Activated CD4-positive, alpha-beta T cell treated with anti-CD3 and anti-CD28 coated beads, Interleukin-2, amount 10 ng/mL, durations not matched to agents 24 days and 14 days (primary cell): ENCODE measurements at regions not wholly inside any gene's neighbourhood (a gene's known extent, or its start where the extent isn't known, plus 50 kb on each side); places are given as distances from the start of the nearest gene placed in this dataset.

Source experiments
- DNase-seq: peaks from one replicate; pipeline ENCODE4 v3.0.0; 2022
- H3K27ac Mint-ChIP-seq: one replicate; pipeline ENCODE4 v1.8.0; 2022; ENCODE audit warnings: mild to moderate bottlenecking, mixed read lengths
- H3K27me3 Mint-ChIP-seq: one replicate; pipeline ENCODE4 v1.8.0; 2022; ENCODE audit warnings: mixed read lengths
- H3K36me3 Mint-ChIP-seq: one replicate; pipeline ENCODE4 v1.8.0; 2022; ENCODE audit warnings: low read depth, mild to moderate bottlenecking, mixed read lengths
- H3K4me1 Mint-ChIP-seq: one replicate; pipeline ENCODE4 v1.8.0; 2021; ENCODE audit warnings: mixed read lengths
- H3K4me3 Mint-ChIP-seq: one replicate; pipeline ENCODE4 v1.8.0; 2022; ENCODE audit warnings: mild to moderate bottlenecking, moderate library complexity, mixed read lengths
- H3K9me3 Mint-ChIP-seq: one replicate; pipeline ENCODE4 v1.8.0; 2021; ENCODE audit warnings: mixed read lengths
- intact Hi-C: fragments of 100-400 bp; cut with micrococcal nuclease; formaldehyde crosslinking; loops from one replicate; pipeline ENCODE4 v1.15.1; 2023

DNA sequence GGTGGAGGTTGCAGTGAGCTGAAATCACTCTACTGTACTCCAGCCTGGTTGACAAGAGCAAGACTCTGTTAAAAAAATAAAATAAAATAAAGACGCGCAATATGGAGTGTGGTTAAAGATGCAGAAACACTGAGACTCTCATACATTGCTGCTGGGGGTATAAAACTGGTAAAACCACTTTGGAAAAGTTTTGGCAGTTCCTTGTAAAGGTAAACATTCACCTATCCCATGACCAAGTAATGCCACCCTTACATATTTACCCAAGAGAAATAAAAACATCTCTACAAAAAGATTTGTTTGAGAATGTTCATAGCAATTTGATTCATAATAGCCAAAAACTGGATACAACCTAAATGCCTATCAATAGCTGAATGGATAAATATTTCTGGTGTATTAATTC lies 398.5 kb downstream of the PDCD6IP start:
- H3K9me3 Mint-ChIP-seq, result no peaks in the 10 kb centered on the region
- no peak overlapping the region for H3K4me3 Mint-ChIP-seq
- intact Hi-C loops, result no loop called here
- no peaks in the 10 kb centered on the region for H3K4me1 Mint-ChIP-seq
- no peak overlapping the region for H3K27ac Mint-ChIP-seq
- H3K36me3 Mint-ChIP-seq, result no peaks in the 10 kb centered on the region
- H3K27me3 Mint-ChIP-seq, result no peaks in the 10 kb centered on the region
- DNase-seq, result no peak

- Mint-ChIP-seq H3K27me3 (no peaks in the 10 kb centered on the region), H3K4me1 (no peaks in the 10 kb centered on the region), H3K4me3 (no peak overlapping the region), H3K36me3 (no peaks in the 10 kb centered on the region), H3K9me3 (no peaks in the 10 kb centered on the region), H3K27ac (no peak overlapping the region)
- intact Hi-C loops, result no loop called here
- no peak for DNase-seq
Measured at GRCh38 chr3:34198309-34198708, 399.9 kb downstream of the PDCD6IP start.

- no peak overlapping the region for H3K27ac Mint-ChIP-seq
- intact Hi-C loops, result no loop called here
- no peaks in the 10 kb centered on the region for H3K4me1 Mint-ChIP-seq
- H3K9me3 Mint-ChIP-seq, result no peaks in the 10 kb centered on the region
- no peaks in the 10 kb centered on the region for H3K36me3 Mint-ChIP-seq
- no peaks in the 10 kb centered on the region for H3K27me3 Mint-ChIP-seq
- H3K4me3 Mint-ChIP-seq, result no peak overlapping the region
- DNase-seq, result no peak
Measured at GRCh38 chr3:34200576-34200975, 402.1 kb downstream of the PDCD6IP start.

DNA sequence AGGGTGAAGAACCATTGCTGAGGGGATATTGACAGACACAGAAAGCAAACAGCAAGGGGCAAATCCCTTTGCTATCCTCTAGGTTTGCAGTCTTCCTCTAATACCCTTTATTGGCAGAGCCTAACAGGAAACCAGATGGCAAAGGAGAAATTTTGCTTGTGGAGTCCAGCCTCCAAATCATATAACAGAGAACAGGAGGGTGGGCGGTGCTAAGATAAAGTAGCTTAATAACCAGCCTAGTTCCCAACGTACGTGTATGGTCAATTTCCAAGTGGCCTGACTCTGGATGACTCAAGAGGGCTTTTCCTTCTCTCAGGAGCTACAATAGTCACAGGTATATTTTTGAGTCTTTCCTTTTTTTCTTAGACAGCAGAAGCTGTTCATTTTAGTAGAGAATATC lies 404.5 kb downstream of the PDCD6IP start:
- Mint-ChIP-seq H3K27ac (no peak overlapping the region), H3K4me3 (no peak overlapping the region), H3K27me3 (no peaks in the 10 kb centered on the region), H3K36me3 (no peaks in the 10 kb centered on the region), H3K9me3 (no peaks in the 10 kb centered on the region), H3K4me1 (no peaks in the 10 kb centered on the region)
- intact Hi-C loops, result no loop called here
- DNase-seq, result no peak

DNA sequence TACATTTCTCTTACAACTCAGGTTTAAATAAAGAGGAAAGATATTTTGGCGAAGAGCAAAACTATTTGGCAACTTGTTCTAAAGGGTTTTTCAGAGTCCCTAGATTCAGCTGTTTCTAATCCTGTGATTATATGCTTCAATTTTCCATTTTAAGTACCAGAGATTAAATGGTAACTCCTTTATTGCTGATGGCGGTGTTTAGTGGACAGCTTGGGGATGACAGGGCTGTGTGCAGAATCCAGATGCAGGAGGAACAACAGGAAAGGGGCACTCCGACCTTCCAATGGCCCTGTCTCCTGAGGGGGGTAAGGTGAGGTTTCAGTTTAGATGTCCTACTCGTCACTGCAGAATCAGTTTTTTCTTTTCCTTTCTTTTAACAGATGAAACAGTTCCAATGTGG lies 405.0 kb downstream of the PDCD6IP start:
- no peak for DNase-seq
- Mint-ChIP-seq H3K27me3 (no peaks in the 10 kb centered on the region), H3K9me3 (no peaks in the 10 kb centered on the region), H3K4me1 (no peaks in the 10 kb centered on the region), H3K4me3 (no peak overlapping the region), H3K36me3 (no peaks in the 10 kb centered on the region), H3K27ac (no peak overlapping the region)
- intact Hi-C loops, result no loop called here

DNA sequence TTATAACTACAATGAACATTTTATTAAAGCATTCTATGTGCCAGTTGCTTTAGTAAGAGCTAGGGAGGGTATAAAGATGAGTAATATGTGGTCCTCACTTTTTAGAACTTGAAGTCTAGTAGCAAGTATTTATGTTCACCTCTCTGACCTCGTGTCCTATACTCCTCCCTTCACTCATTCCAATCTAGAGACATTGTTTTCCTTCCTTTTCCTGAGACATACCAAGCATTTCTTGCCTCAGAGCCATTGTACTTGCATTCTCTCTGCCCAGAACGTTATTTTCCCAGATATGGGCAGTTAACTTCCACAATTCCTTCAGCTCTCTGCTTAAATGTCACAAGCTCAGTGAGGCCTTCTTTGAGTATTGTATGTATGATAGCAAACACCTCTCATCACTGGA lies 408.6 kb downstream of the PDCD6IP start:
- intact Hi-C loops, result no loop called here
- Mint-ChIP-seq H3K9me3 (no peaks in the 10 kb centered on the region), H3K4me3 (no peak overlapping the region), H3K27ac (no peak overlapping the region), H3K27me3 (no peaks in the 10 kb centered on the region), H3K36me3 (no peaks in the 10 kb centered on the region), H3K4me1 (no peaks in the 10 kb centered on the region)
- no peak for DNase-seq

- no peak overlapping the region for H3K27ac Mint-ChIP-seq
- intact Hi-C loops, result no loop called here
- no peaks in the 10 kb centered on the region for H3K4me1 Mint-ChIP-seq
- H3K9me3 Mint-ChIP-seq, result no peaks in the 10 kb centered on the region
- H3K4me3 Mint-ChIP-seq, result no peak overlapping the region
- H3K27me3 Mint-ChIP-seq, result no peaks in the 10 kb centered on the region
- H3K36me3 Mint-ChIP-seq, result no peaks in the 10 kb centered on the region
- DNase-seq, result no peak
Measured at GRCh38 chr3:34207806-34208205, 409.4 kb downstream of the PDCD6IP start.

DNA sequence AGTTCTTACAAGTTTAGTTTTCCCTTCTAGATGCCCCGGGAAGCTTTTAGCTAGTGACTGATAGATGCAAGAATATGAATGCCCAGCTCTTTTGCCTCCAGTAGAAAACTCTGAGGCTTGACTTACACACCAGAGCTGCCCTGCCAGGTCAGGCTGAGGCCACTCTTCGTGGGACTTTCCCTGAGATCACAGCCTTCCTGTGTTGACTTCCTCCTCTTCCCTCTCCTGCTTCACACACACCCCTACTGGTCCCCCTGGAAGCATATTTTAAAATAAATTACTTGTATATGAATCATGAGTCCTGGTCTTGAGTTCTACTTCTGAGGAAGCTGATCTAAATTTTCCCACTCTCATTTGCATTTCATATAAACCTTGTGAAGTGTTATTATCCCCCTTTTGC lies 413.7 kb downstream of the PDCD6IP start:
- Mint-ChIP-seq H3K4me1 (no peaks in the 10 kb centered on the region), H3K27ac (no peak overlapping the region)
- intact Hi-C loops, result no loop called here

DNA sequence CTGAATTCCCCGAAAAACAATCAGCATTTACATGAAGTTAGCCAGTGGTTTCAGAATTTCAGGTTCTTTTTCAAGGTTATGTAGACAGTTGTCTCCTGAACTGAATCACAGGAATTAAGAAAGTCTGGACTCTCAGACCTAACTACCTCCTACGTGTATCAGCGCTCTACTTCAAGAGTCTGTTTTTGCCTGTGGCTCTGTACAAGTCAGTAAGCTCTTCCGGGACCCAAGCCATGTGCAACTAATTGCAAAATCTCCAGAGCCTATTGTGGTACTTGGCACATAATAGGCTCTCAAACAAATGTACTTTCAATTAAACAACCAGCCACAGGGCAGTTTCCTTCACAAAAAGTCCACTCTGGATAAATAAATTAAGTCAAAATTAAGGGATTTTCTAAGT lies 414.2 kb downstream of the PDCD6IP start:
- H3K36me3 Mint-ChIP-seq, result no peaks in the 10 kb centered on the region
- H3K4me3 Mint-ChIP-seq, result no peak overlapping the region
- intact Hi-C loops, result no loop called here
- no peak overlapping the region for H3K27ac Mint-ChIP-seq
- DNase-seq, result no peak
- H3K4me1 Mint-ChIP-seq, result no peaks in the 10 kb centered on the region
- no peaks in the 10 kb centered on the region for H3K9me3 Mint-ChIP-seq
- peaks cover 2% of the 10 kb centered on the region for H3K27me3 Mint-ChIP-seq

More for the DNA sequence above, 413.7 kb downstream of the PDCD6IP start:
- no peaks in the 10 kb centered on the region for H3K36me3 Mint-ChIP-seq
- H3K4me3 Mint-ChIP-seq, result no peak overlapping the region
- no peak for DNase-seq
- H3K27me3 Mint-ChIP-seq, result peaks cover 2% of the 10 kb centered on the region
- H3K9me3 Mint-ChIP-seq, result no peaks in the 10 kb centered on the region

GRCh38 chr3:34213478-34213877 lies 415.0 kb downstream of the PDCD6IP start:
- no peaks in the 10 kb centered on the region for H3K9me3 Mint-ChIP-seq
- DNase-seq, result no peak
- H3K36me3 Mint-ChIP-seq, result no peaks in the 10 kb centered on the region
- intact Hi-C loops, result no loop called here
- no peaks in the 10 kb centered on the region for H3K4me1 Mint-ChIP-seq
- no peak overlapping the region for H3K4me3 Mint-ChIP-seq
- H3K27ac Mint-ChIP-seq, result no peak overlapping the region
- peaks cover 4% of the 10 kb centered on the region for H3K27me3 Mint-ChIP-seq

- Mint-ChIP-seq H3K9me3 (no peaks in the 10 kb centered on the region), H3K36me3 (no peaks in the 10 kb centered on the region), H3K4me3 (no peak overlapping the region), H3K27me3 (peaks cover 6% of the 10 kb centered on the region), H3K4me1 (no peaks in the 10 kb centered on the region), H3K27ac (no peak overlapping the region)
- DNase-seq, result no peak
- intact Hi-C loops, result no loop called here
Measured at GRCh38 chr3:34216711-34217335, 418.4 kb downstream of the PDCD6IP start.

DNA sequence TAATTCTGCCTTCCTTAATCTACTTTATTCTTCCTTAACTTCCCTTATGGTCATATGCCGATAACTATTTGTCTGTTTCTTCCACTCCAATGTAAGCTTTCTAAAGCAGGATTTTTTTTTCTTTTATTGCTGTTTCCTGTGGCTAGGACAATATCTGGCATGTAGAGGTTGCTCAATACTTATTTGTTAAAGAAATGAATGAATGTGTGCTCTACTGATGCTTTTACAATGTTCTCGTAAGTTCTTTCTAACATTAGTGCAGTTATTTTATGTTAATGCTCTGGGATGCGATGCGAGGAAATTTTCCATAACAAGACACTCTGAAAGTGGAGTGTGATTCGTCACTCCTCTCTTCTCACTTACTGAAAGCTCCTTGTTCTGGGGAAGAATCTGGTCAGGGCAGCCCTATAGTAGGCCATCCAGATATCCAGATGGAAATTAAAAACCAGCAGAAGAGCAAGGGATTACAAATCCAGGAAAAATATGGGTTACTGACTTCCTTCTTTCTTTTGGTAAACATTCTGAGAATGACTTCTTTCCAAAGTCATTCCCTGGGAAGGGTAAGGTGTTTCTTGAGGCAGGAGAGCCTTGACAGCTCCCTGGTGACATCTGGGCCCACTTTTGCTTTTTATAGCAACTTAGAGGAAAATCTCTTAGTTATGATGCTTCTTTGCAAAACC lies 420.4 kb downstream of the PDCD6IP start:
- intact Hi-C loops, result no loop called here
- DNase-seq, result no peak

GRCh38 chr3:34219556-34219955 lies 421.1 kb downstream of the PDCD6IP start:
- H3K27ac Mint-ChIP-seq, result no peak overlapping the region
- H3K27me3 Mint-ChIP-seq, result peaks cover 6% of the 10 kb centered on the region
- no peak for DNase-seq
- no peaks in the 10 kb centered on the region for H3K4me1 Mint-ChIP-seq
- no peak overlapping the region for H3K4me3 Mint-ChIP-seq
- H3K36me3 Mint-ChIP-seq, result no peaks in the 10 kb centered on the region
- intact Hi-C loops, result no loop called here
- H3K9me3 Mint-ChIP-seq, result no peaks in the 10 kb centered on the region

More for the DNA sequence above, 420.4 kb downstream of the PDCD6IP start:
- H3K4me3 Mint-ChIP-seq, result no peak overlapping the region
- H3K36me3 Mint-ChIP-seq, result no peaks in the 10 kb centered on the region
- H3K9me3 Mint-ChIP-seq, result no peaks in the 10 kb centered on the region
- H3K4me1 Mint-ChIP-seq, result no peaks in the 10 kb centered on the region
- H3K27me3 Mint-ChIP-seq, result peaks cover 6% of the 10 kb centered on the region
- no peak overlapping the region for H3K27ac Mint-ChIP-seq

DNA sequence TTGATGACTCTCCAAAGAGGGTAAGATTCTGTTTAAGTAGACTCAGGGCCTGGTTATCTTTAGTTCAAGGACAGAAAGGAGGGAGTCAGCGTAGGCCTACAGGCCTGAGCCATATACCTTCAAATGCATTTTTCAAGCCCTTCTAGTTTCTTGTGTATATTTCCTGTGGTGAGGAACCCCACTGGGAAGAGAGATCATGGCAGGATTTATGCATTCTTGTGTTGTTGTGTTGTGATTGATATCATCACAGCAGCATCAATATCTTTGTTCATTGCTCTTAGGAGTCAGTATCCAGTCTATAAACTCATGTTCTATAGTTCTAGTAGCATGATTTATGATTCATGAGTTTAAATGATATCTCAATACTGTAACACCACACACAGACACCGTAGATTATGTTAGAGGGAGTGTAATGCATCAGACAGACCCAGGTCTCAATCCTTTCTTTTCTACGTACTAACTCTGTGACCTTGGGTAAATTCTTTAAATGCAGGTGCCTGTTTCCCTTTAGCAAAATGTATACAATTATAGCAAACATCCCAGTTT lies 427.5 kb downstream of the PDCD6IP start:
- Mint-ChIP-seq H3K36me3 (no peaks in the 10 kb centered on the region), H3K4me1 (no peaks in the 10 kb centered on the region), H3K27me3 (peaks cover 4% of the 10 kb centered on the region), H3K27ac (no peak overlapping the region), H3K9me3 (no peaks in the 10 kb centered on the region), H3K4me3 (no peak overlapping the region)
- DNase-seq, result no peak
- intact Hi-C loops, result no loop called here

DNA sequence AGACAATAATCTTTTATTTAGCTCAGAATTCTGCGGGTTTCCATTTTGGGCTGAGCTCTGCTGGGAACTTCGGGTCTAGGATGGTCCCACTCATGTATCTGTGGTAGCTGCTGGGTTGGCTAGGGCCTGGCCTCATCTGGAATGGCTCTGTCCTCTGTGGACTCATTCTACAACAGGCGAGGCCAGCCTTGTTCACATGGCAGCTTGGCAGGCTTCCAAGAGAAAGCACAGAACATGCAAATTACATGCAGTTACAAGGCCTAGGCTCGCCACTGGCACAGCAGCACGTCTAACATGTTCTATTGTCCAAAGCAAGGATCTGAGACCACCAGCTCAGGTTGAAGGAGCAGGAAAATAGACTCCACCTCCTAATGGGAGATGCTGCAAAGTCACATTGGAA lies 431.4 kb downstream of the PDCD6IP start:
- no peak for DNase-seq
- Mint-ChIP-seq H3K27ac (no peak overlapping the region), H3K9me3 (no peaks in the 10 kb centered on the region), H3K4me3 (no peak overlapping the region), H3K27me3 (peaks cover 2% of the 10 kb centered on the region), H3K4me1 (no peaks in the 10 kb centered on the region), H3K36me3 (no peaks in the 10 kb centered on the region)
- intact Hi-C loops, result no loop called here
